ENCODE measurements at regions not wholly inside any gene's neighbourhood (a gene's known extent, or its start where the extent isn't known, plus 50 kb on each side); places are given as distances from the start of the nearest gene placed in this dataset.
A peak's percentile ranks its signal among the peaks of the same experiment; 100 is the strongest.

DNA sequence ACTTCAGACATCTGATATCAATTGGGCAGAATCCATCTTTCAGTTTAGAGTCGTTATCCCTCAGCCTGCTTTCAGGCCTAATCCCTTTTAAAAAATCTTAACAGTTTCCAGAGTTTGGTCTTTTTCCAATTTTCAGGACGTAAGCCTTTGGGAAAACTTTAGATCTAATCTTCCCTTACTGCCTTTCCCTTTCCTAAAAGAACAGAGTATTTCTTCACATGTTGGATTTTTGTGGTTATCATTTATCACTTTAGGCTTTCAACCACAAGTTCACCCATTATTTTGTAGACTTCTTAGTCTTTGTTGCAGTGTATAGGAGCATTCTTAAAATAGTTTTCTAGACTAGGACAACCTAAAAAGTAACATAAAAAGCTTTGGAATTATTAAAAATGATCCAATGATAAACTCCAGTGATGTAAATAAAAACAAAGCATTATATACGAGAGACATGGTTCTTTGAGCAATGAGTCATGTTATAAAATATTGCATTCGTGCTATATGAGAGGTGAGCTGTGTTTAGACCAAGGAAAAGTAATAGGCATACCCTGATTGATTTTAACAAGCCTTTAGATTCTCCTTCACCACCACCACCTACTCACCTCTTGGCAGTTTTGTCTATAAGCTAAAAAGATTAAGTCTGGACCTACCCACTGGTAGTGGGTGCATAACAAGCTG is 90.4 kb upstream of the MCHR2 start:
- Histone ChIP-seq H3K4me1 (ENCODE audit: insufficient read depth, low read length, poor library complexity, severe bottlenecking) (peaks cover 10% of the 10 kb centered on the region), H3K9me3 (ENCODE audit: low read depth, low read length, poor library complexity, severe bottlenecking) (no peaks in the 10 kb centered on the region), H3K36me3 (ENCODE audit: insufficient read depth, low read length, poor library complexity, severe bottlenecking) (no peaks in the 10 kb centered on the region), H3K27me3 (replicated peaks; ENCODE audit: insufficient read depth, low read depth, low read length, poor library complexity) (no peaks in the 10 kb centered on the region), H3K4me3 (ENCODE audit: low read depth, low read length, poor library complexity, severe bottlenecking) (no peak overlapping the region), H3K27ac (ENCODE audit: low read depth, low read length, poor library complexity, severe bottlenecking) (no peak overlapping the region)
- intact Hi-C loops (cut with micrococcal nuclease; ENCODE audit: unreplicated experiment) = no loop called here
- no peak for DNase-seq (ENCODE audit: low spot score)
- POLR2A ChIA-PET (ENCODE audit: low non-redundant PET) = no interaction called here
- no TSS peak for BruUV-seq (replicated peaks)
- CTCF ChIA-PET = no interaction called here
- TF ChIP-seq, protein P1, sequence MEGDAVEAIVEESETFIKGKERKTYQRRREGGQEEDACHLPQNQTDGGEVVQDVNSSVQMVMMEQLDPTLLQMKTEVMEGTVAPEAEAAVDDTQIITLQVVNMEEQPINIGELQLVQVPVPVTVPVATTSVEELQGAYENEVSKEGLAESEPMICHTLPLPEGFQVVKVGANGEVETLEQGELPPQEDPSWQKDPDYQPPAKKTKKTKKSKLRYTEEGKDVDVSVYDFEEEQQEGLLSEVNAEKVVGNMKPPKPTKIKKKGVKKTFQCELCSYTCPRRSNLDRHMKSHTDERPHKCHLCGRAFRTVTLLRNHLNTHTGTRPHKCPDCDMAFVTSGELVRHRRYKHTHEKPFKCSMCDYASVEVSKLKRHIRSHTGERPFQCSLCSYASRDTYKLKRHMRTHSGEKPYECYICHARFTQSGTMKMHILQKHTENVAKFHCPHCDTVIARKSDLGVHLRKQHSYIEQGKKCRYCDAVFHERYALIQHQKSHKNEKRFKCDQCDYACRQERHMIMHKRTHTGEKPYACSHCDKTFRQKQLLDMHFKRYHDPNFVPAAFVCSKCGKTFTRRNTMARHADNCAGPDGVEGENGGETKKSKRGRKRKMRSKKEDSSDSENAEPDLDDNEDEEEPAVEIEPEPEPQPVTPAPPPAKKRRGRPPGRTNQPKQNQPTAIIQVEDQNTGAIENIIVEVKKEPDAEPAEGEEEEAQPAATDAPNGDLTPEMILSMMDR (conservative IDR thresholded peaks at IDR 0.05; ENCODE audit: low read depth, low read length) = no peak
- TF ChIP-seq EZH2 (IDR thresholded peaks at IDR 0.05; ENCODE audit: borderline replicate concordance, low read depth, low read length, poor library complexity, severe bottlenecking) = no peak

DNA sequence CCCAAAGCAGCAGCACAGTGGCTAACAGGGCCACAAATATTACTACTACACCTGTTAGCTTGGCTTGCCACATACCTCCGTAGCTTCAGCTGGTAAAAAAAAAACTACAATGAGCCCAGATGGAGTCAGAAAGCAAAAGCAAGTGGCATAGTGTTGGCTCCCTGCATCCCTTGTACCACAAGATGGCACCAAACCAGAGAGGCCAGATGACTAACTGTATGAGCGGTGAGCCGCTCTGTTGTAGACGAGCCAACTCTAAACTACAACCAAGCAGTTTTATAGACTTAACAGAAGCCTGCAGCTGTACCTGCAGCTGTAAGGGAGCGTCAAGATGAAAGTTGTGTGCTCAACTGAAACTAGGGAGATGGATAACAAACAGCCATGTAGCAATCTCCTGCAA is 84.5 kb upstream of the MCHR2 start:
- TF ChIP-seq EZH2 (IDR thresholded peaks at IDR 0.05; ENCODE audit: borderline replicate concordance, low read depth, low read length, poor library complexity, severe bottlenecking) = no peak
- TF ChIP-seq, protein P1 (conservative IDR thresholded peaks at IDR 0.05; ENCODE audit: low read depth, low read length) = peak; percentile 78
- Histone ChIP-seq H3K36me3 (ENCODE audit: insufficient read depth, low read length, poor library complexity, severe bottlenecking) (no peaks in the 10 kb centered on the region), H3K9me3 (ENCODE audit: low read depth, low read length, poor library complexity, severe bottlenecking) (no peaks in the 10 kb centered on the region), H3K27ac (ENCODE audit: low read depth, low read length, poor library complexity, severe bottlenecking) (no peak overlapping the region), H3K4me1 (ENCODE audit: insufficient read depth, low read length, poor library complexity, severe bottlenecking) (peaks cover under 1% of the 10 kb centered on the region), H3K27me3 (replicated peaks; ENCODE audit: insufficient read depth, low read depth, low read length, poor library complexity) (no peaks in the 10 kb centered on the region), H3K4me3 (ENCODE audit: low read depth, low read length, poor library complexity, severe bottlenecking) (no peak overlapping the region)
- intact Hi-C loops (cut with micrococcal nuclease; ENCODE audit: unreplicated experiment) = no loop called here
- peak; percentile 69 for DNase-seq (ENCODE audit: low spot score)
- CTCF ChIA-PET = interaction anchor here (0.6 kb wide), 1 partner anchor 29 kb away, joined by 3 read pairs; no protein-coding TSS in a partner anchor
- POLR2A ChIA-PET (ENCODE audit: low non-redundant PET) = no interaction called here
- BruUV-seq (replicated peaks) = no TSS peak

DNA sequence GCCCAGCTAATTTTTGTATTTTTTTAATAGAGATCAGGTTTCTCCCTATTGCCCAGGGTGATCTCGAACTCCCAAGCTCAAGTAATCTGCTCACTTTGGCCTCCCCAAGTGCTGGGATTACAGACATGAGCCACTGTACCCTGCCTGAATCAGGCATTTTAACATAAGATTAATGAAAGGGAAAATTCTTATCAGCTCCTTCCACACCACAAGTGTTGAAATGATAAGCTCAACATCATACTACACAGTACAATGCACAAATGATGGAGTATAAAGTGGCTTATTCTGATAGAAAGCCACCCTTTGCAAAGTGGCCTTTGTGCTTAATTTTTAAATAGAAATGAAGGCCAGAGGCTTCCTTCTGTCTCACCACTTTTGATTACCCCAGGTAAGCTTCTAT is 71.3 kb upstream of the MCHR2 start:
- H3K36me3 ChIP-seq (ENCODE audit: insufficient read depth, low read length, poor library complexity, severe bottlenecking) = no peaks in the 10 kb centered on the region
- H3K27me3 ChIP-seq (replicated peaks; ENCODE audit: insufficient read depth, low read depth, low read length, poor library complexity) = no peaks in the 10 kb centered on the region
- intact Hi-C loops (cut with micrococcal nuclease; ENCODE audit: unreplicated experiment) = no loop called here
- BruUV-seq (replicated peaks) = no TSS peak
- DNase-seq (ENCODE audit: low spot score) = no peak
- no peaks in the 10 kb centered on the region for H3K9me3 ChIP-seq (ENCODE audit: low read depth, low read length, poor library complexity, severe bottlenecking)
- ChIA-PET POLR2A (ENCODE audit: low non-redundant PET) (no interaction called here), CTCF (no interaction called here)
- no peak for TF ChIP-seq EZH2 (IDR thresholded peaks at IDR 0.05; ENCODE audit: borderline replicate concordance, low read depth, low read length, poor library complexity, severe bottlenecking)
- TF ChIP-seq, protein P1 (conservative IDR thresholded peaks at IDR 0.05; ENCODE audit: low read depth, low read length) = no peak
- no peak overlapping the region for H3K4me3 ChIP-seq (ENCODE audit: low read depth, low read length, poor library complexity, severe bottlenecking)
- H3K27ac ChIP-seq (ENCODE audit: low read depth, low read length, poor library complexity, severe bottlenecking) = no peak overlapping the region
- no peaks in the 10 kb centered on the region for H3K4me1 ChIP-seq (ENCODE audit: insufficient read depth, low read length, poor library complexity, severe bottlenecking)

All from A673 (cell line).